Progenitor cell of endocrine pancreas (in vitro differentiated cells): ENCODE measurements at regions not wholly inside any gene's neighbourhood (a gene's known extent, or its start where the extent isn't known, plus 50 kb on each side); places are given as distances from the start of the nearest gene placed in this dataset.
"Not testable (repeated sequence)": the region's sequence is repeated elsewhere in the genome, so short reads cannot be mapped to it uniquely, and the experiment has no call there.

Source experiments
- DNase-seq: peaks from one replicate; pipeline ENCODE4 v3.0.0; 2021; ENCODE audit warnings: low spot score; ENCODE audit not compliant: unreplicated experiment
- H3K27ac Mint-ChIP-seq: 2 replicates; pipeline ENCODE4 v1.8.0; 2021; ENCODE audit warnings: mild to moderate bottlenecking, moderate library complexity, mixed read lengths
- H3K27me3 Mint-ChIP-seq: 2 replicates; pipeline ENCODE4 v1.8.0; 2021; ENCODE audit warnings: mixed read lengths
- H3K36me3 Mint-ChIP-seq: 2 replicates; pipeline ENCODE4 v1.8.0; 2022; ENCODE audit warnings: mixed read lengths; ENCODE audit not compliant: insufficient read depth
- H3K4me1 Mint-ChIP-seq: 2 replicates; pipeline ENCODE4 v1.8.0; 2021; ENCODE audit warnings: low read depth, mixed read lengths
- H3K4me3 Mint-ChIP-seq: 2 replicates; pipeline ENCODE4 v1.8.0; 2021; ENCODE audit warnings: low read depth, mild to moderate bottlenecking, moderate library complexity, mixed read lengths
- H3K9me3 Mint-ChIP-seq: 2 replicates; pipeline ENCODE4 v1.8.0; 2021; ENCODE audit warnings: low read depth, mixed read lengths

- not testable (repeated sequence) for H3K27ac Mint-ChIP-seq, H3K36me3 Mint-ChIP-seq, H3K9me3 Mint-ChIP-seq, DNase-seq, H3K27me3 Mint-ChIP-seq, H3K4me3 Mint-ChIP-seq, H3K4me1 Mint-ChIP-seq
Observed at GRCh38 chr9:67708109-67708508, 150.6 kb upstream of the ANKRD20A1 start.

GRCh38 chr9:67711429-67711828, 147.3 kb upstream of the ANKRD20A1 start:
- not testable (repeated sequence) for H3K27ac Mint-ChIP-seq, H3K4me1 Mint-ChIP-seq, H3K4me3 Mint-ChIP-seq, H3K36me3 Mint-ChIP-seq, H3K27me3 Mint-ChIP-seq, H3K9me3 Mint-ChIP-seq, DNase-seq

DNA sequence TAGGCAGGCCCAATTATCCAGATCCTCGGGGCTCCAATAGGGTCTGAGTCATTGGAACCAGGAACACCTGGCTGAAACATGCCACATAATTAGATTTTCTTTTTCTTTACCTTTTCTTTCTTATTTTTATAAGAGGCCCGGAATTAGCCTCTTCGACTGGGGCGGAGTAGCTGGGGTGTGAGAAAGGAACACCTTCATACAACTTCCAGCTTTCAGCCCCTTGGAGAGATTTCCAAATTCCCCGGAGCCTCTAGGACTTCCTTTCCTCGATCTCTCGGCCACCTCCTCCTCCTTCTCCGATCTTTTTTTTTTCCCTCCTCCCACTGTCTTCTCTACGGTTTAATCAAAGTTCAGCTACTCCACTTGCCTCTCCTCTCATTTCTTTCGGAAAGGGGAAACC, 146.8 kb upstream of the ANKRD20A1 start:
- H3K27me3 Mint-ChIP-seq, H3K9me3 Mint-ChIP-seq, H3K36me3 Mint-ChIP-seq, H3K4me1 Mint-ChIP-seq, H3K27ac Mint-ChIP-seq, H3K4me3 Mint-ChIP-seq, DNase-seq: not testable (repeated sequence)

- not testable (repeated sequence) for DNase-seq, H3K27me3 Mint-ChIP-seq
Observed at GRCh38 chr9:67712956-67713355, 145.8 kb upstream of the ANKRD20A1 start.

DNA sequence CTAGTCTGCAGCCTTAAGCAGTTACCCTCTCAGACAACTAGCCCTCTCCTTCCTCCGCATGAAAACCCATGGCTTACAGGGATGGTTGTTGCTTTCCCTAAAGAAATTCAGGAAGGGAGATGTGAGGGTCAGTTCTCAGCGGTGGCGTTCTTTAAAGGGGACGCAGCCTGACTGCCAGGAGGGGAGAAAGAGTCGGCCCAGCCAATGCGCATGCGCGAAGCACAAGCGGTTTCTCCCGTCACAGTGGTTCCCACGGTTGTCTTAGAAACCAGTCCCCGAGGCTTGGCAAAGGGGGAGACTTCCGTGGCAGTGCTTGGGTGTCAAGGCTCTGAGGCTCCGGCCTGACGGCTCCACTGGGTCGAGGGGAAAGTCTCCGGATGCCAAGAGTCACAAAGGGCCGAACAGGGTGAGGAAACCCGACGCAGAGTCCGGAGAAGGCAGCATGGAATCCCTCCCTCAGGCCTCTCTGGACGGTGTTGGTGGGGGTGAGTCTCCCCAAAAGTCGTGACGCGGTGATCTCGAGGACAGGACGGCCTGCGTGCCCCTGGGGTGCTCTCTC, 140.8 kb upstream of the ANKRD20A1 start:
- not testable (repeated sequence) for H3K4me3 Mint-ChIP-seq, H3K27ac Mint-ChIP-seq, H3K4me1 Mint-ChIP-seq, H3K27me3 Mint-ChIP-seq, DNase-seq, H3K36me3 Mint-ChIP-seq, H3K9me3 Mint-ChIP-seq

More at GRCh38 chr9:67712956-67713355, 145.8 kb upstream of the ANKRD20A1 start:
- not testable (repeated sequence) for H3K9me3 Mint-ChIP-seq, H3K4me1 Mint-ChIP-seq, H3K27ac Mint-ChIP-seq, H3K4me3 Mint-ChIP-seq, H3K36me3 Mint-ChIP-seq

- not testable (repeated sequence) for H3K36me3 Mint-ChIP-seq, H3K4me3 Mint-ChIP-seq, H3K4me1 Mint-ChIP-seq, H3K27ac Mint-ChIP-seq, H3K9me3 Mint-ChIP-seq, H3K27me3 Mint-ChIP-seq, DNase-seq
Observed at GRCh38 chr9:67720491-67720890, 138.2 kb upstream of the ANKRD20A1 start.

- H3K27ac Mint-ChIP-seq, H3K9me3 Mint-ChIP-seq, H3K4me3 Mint-ChIP-seq, H3K27me3 Mint-ChIP-seq, H3K4me1 Mint-ChIP-seq, DNase-seq, H3K36me3 Mint-ChIP-seq: not testable (repeated sequence)
Observed at GRCh38 chr9:67722460-67723090, 136.2 kb upstream of the ANKRD20A1 start.

- not testable (repeated sequence) for H3K4me1 Mint-ChIP-seq, H3K27me3 Mint-ChIP-seq, H3K36me3 Mint-ChIP-seq, H3K27ac Mint-ChIP-seq, H3K9me3 Mint-ChIP-seq, DNase-seq
- peak overlapping the region; percentile 81 for H3K4me3 Mint-ChIP-seq
Observed at GRCh38 chr9:67723185-67723584, 135.5 kb upstream of the ANKRD20A1 start.

- not testable (repeated sequence) for H3K4me1 Mint-ChIP-seq, DNase-seq, H3K36me3 Mint-ChIP-seq, H3K4me3 Mint-ChIP-seq, H3K9me3 Mint-ChIP-seq, H3K27ac Mint-ChIP-seq, H3K27me3 Mint-ChIP-seq
Observed at GRCh38 chr9:67724885-67725284, 133.8 kb upstream of the ANKRD20A1 start.

DNA sequence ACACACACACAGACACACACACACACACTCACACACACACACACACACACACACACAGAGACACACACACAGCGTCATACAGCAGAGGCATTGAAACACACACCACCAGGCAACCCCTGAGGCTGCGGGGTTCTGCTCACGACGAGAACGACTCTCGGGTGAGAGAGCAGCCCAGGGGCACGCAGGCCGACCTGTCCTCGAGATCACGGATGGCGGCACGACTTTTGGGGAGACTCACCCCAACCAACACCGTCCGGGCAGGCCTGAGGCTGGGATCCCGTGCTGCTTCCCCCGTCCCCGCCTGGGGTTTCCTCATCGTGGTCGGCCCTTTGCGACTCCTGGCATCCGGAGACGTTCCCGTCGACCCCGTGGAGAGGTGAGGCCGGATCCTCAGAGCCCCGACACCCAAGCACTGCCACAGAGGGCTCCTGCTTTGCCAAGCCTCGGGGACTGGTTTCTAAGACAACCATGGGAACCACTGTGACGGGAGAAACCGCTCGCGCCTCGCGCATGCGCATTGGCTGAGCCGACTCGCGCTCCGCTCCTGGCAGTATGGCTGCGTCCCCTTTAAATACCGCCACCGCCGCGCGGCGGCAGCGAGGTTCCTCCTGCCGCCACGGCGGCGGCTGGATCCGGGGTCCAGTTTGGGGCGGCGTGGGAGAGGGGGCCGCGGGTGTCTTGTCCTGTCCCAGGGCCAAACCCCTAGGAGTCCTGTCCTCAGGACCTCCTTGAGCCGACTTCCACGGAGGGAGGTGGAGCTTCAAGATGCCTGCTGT, 132.3 kb upstream of the ANKRD20A1 start:
- not testable (repeated sequence) for H3K36me3 Mint-ChIP-seq, H3K9me3 Mint-ChIP-seq, H3K27ac Mint-ChIP-seq, H3K4me1 Mint-ChIP-seq, H3K27me3 Mint-ChIP-seq, DNase-seq
- peak overlapping the region; percentile 29 for H3K4me3 Mint-ChIP-seq

DNA sequence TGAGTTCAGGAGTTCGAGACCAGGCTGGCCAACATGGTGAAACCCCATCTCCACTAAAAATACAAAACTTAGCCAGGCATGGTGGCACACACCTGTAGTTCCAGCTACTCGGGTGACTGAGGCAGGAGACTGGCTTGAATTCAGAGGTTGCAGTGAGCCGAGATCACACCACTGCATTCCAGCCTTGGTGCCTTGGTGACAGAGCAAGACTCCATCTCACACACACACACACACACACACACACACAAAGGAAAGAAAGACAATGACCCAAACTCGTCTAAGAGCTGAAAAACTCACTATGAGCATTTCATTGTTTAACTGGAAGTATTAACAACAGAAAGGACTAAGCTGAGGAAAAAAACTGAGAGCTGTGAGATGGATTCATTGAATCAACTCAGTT, 95.6 kb upstream of the ANKRD20A1 start:
- not testable (repeated sequence) for H3K36me3 Mint-ChIP-seq, H3K4me1 Mint-ChIP-seq, H3K9me3 Mint-ChIP-seq, H3K27ac Mint-ChIP-seq, DNase-seq, H3K4me3 Mint-ChIP-seq, H3K27me3 Mint-ChIP-seq

DNA sequence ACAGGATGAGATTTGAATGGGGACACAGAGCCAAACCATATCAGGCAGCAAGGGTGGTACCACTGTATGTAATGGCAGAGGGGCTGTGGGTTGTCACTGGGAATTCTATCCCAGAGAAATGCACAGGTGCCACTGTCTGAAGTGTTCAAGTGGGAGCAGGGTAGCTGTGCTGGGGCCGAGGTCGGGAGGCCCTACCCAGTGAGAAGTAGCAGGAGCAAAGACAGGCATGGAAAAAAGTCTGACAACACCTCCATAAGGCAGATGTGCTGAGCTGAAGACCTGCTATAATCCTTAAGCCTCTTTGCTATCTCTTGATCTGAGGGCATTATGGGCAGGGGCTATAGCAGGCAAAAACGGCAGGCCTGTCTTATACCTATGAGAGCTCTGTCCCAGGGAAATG, 86.9 kb upstream of the ANKRD20A1 start:
- H3K27ac Mint-ChIP-seq, H3K4me1 Mint-ChIP-seq, H3K27me3 Mint-ChIP-seq, H3K36me3 Mint-ChIP-seq, DNase-seq, H3K9me3 Mint-ChIP-seq, H3K4me3 Mint-ChIP-seq: not testable (repeated sequence)

DNA sequence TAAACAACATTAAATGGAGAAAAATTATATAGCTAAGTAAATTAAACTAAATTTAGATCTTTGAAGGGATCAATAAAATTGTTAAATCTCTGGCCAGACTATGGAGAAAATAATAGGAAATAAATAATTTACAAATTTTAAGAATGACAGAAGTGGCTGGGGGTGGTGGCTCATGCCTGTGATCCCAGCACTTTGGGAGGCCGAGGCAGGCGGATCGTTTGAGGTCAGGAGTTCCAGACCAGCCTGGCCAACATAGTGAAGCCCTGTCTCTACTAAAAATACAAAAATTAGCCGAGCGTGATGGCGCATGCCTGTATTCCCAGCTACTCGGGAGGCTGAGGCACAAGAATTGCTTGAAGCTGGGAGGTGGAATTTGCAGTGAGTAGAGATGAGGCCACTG, 58.6 kb upstream of the ANKRD20A1 start:
- not testable (repeated sequence) for H3K4me1 Mint-ChIP-seq, H3K9me3 Mint-ChIP-seq, H3K27me3 Mint-ChIP-seq, H3K27ac Mint-ChIP-seq, H3K4me3 Mint-ChIP-seq, H3K36me3 Mint-ChIP-seq
- peak; percentile 8 for DNase-seq
